Psoas muscle (tissue), 7 donors: ENCODE measurements at regions not wholly inside any gene's neighbourhood (a gene's known extent, or its start where the extent isn't known, plus 50 kb on each side); places are given as distances from the start of the nearest gene placed in this dataset.

Experiments
- ATAC-seq, 4 donors: fragments of 200-7000 bp; cut with Tn5 transposase; one replicate each; pipeline ENCODE4 v1.9.1; 2020; ENCODE audit warnings: moderate library complexity in 3 of 4, mild to moderate bottlenecking in 2 of 4
- DNase-seq, 2 donors: peaks; one replicate each; pipeline ENCODE4 v3.0.0-alpha.2; 2020
- H3K27ac ChIP-seq: fragments of 200-600 bp; one replicate; pipeline ENCODE4 v1.8.0; 2022
- H3K27me3 ChIP-seq, 3 donors: fragments of 200-600 bp in 1 of 3; one replicate each; pipeline versions ENCODE4 v1.6.1 to v1.8.0; 2013 to 2022; ENCODE audit warnings: low read length in 2 of 3, mild to moderate bottlenecking in 2 of 3, moderate library complexity in 1 of 3; ENCODE audit not compliant: insufficient read depth in 3 of 3
- H3K36me3 ChIP-seq, 2 donors: fragments of 200-600 bp in 1 of 2; one replicate each; pipeline versions ENCODE4 v1.6.1 to v1.8.0; 2013 to 2022; ENCODE audit warnings: low read depth in 1 of 2, mild to moderate bottlenecking in 1 of 2, moderate library complexity in 1 of 2; ENCODE audit not compliant: insufficient read depth in 1 of 2
- H3K4me1 ChIP-seq: fragments of 200-600 bp; one replicate; pipeline ENCODE4 v1.8.0; 2022
- H3K4me3 ChIP-seq: fragments of 200-600 bp; one replicate; pipeline ENCODE4 v1.8.0; 2022; ENCODE audit warnings: mild to moderate bottlenecking
- H3K9me3 ChIP-seq: fragments of 200-600 bp; one replicate; pipeline ENCODE4 v1.8.0; 2022
- WGBS, 3 donors: extraction: QIAGEN DNeasy Blood & Tissue Kit; methylation state at CpG; one replicate each; pipeline versions ENCODE4 v1.1.6 to v1.1.7; 2013; 5-methylcytosine and 5-hydroxymethylcytosine counted together
- intact Hi-C, 2 donors: fragments of 100-400 bp; cut with DNase I; formaldehyde crosslinking; loops; one replicate each; pipeline versions ENCODE4 v1.11.0 to v1.14.2; 2022
- TF ChIP-seq, protein P1 (sequence below): fragments of 200-600 bp; IDR thresholded peaks from one replicate; pipeline ENCODE4 v1.8.0; 2022; ENCODE audit warnings: antibody characterized with exemption
- donor health status: healthy with polysubstance abuse.
- donor health status: DM: no; HTN: no; CAD: no; lungs with moderate emphysema.
- donor health status: Bipolar disorder and iron deficiency.
- donor health status: healthy.
- donor health status: DM: yes; HTN: yes; CAD: no.
- donor health status: DM: no; HTN: no; CAD: no.
- donor health status: DM: yes; HTN: yes; CAD: no.

- no peak for DNase-seq
Measured at GRCh38 chr5:3886524-3887451, 291.2 kb downstream of the IRX1 start.

GRCh38 chr5:3888310-3888709 is 292.7 kb downstream of the IRX1 start:
- no peaks in the 10 kb centered on the region for H3K27me3 ChIP-seq
- WGBS, 3 donors: 73 to 77% (median 75%) methylated on average over 6 of the region's 6 CpGs
- no peak overlapping the region for H3K4me3 ChIP-seq
- no peaks in the 10 kb centered on the region for H3K36me3 ChIP-seq
- H3K4me1 ChIP-seq: no peaks in the 10 kb centered on the region
- TF ChIP-seq, protein P1, sequence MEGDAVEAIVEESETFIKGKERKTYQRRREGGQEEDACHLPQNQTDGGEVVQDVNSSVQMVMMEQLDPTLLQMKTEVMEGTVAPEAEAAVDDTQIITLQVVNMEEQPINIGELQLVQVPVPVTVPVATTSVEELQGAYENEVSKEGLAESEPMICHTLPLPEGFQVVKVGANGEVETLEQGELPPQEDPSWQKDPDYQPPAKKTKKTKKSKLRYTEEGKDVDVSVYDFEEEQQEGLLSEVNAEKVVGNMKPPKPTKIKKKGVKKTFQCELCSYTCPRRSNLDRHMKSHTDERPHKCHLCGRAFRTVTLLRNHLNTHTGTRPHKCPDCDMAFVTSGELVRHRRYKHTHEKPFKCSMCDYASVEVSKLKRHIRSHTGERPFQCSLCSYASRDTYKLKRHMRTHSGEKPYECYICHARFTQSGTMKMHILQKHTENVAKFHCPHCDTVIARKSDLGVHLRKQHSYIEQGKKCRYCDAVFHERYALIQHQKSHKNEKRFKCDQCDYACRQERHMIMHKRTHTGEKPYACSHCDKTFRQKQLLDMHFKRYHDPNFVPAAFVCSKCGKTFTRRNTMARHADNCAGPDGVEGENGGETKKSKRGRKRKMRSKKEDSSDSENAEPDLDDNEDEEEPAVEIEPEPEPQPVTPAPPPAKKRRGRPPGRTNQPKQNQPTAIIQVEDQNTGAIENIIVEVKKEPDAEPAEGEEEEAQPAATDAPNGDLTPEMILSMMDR: no peak
- no peak overlapping the region for H3K27ac ChIP-seq
- no peak for DNase-seq
- no peak for ATAC-seq
- no peaks in the 10 kb centered on the region for H3K9me3 ChIP-seq
- intact Hi-C loops: no loop called here

More at GRCh38 chr5:3886524-3887451, 291.2 kb downstream of the IRX1 start:
- Histone ChIP-seq H3K36me3 (no peaks in the 10 kb centered on the region), H3K9me3 (no peaks in the 10 kb centered on the region), H3K4me3 (no peak overlapping the region), H3K27ac (no peak overlapping the region), H3K27me3 (no peaks in the 10 kb centered on the region), H3K4me1 (no peaks in the 10 kb centered on the region)
- TF ChIP-seq, protein P1: no peak
- no peak for ATAC-seq
- 65 to 71% (median 71%) methylated on average over 9 of the region's 9 CpGs for WGBS, 3 donors
- intact Hi-C loops: no loop called here

GRCh38 chr5:3889412-3890142 is 293.9 kb downstream of the IRX1 start:
- Histone ChIP-seq H3K36me3 (no peaks in the 10 kb centered on the region), H3K27me3 (no peaks in the 10 kb centered on the region), H3K27ac (no peak overlapping the region), H3K4me3 (no peak overlapping the region), H3K9me3 (no peaks in the 10 kb centered on the region), H3K4me1 (no peaks in the 10 kb centered on the region)
- 48 to 52% (median 49%) methylated on average over 12 of the region's 12 CpGs for WGBS, 3 donors
- TF ChIP-seq, protein P1: no peak
- DNase-seq (no peak), ATAC-seq (no peak)
- intact Hi-C loops: no loop called here

- no peaks in the 10 kb centered on the region for H3K4me1 ChIP-seq
- ATAC-seq (no peak), DNase-seq (no peak)
- intact Hi-C loops: no loop called here
- WGBS, 3 donors: 39 to 54% (median 47%) methylated on average over 3 of the region's 3 CpGs
- H3K36me3 ChIP-seq: no peaks in the 10 kb centered on the region
- no peak overlapping the region for H3K4me3 ChIP-seq
- no peaks in the 10 kb centered on the region for H3K27me3 ChIP-seq
- H3K27ac ChIP-seq: no peak overlapping the region
- no peaks in the 10 kb centered on the region for H3K9me3 ChIP-seq
- TF ChIP-seq, protein P1: no peak
Measured at GRCh38 chr5:3891113-3891512, 295.5 kb downstream of the IRX1 start.
